SIG-M5 treated with dmso at 0.1 percent for 504 hours (cell line): ENCODE measurements at regions not wholly inside any gene's neighbourhood (a gene's known extent, or its start where the extent isn't known, plus 50 kb on each side); places are given as distances from the start of the nearest gene placed in this dataset.
"Not testable (repeated sequence)": the region's sequence is repeated elsewhere in the genome, so short reads cannot be mapped to it uniquely, and the experiment has no call there.

Experiments used
- DNase-seq: peaks from one replicate; lab custom pipeline; 2025; ENCODE audit not compliant: unreplicated experiment; lab: John Stamatoyannopoulos, UW

DNA sequence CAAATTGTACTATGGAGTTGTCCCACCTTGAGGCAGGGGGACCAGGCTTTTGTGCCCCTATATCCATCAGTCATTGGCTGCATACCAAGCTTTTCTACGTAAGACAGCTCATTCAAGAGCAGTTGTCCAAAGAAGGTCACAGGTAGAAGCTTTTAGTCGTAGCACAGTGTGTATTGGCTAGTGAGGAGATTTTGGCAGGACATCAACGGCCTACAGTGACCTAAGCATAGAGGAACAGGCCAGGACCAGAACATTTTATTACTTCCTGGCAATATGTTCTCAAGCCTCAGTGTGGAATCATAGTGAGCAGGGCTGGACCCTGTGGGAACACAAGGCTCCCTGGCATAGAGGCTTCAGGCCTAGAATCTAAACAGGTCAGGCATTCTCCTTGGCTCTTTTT lies 105.4 kb upstream of the ANKRD28 start:
- no peak for DNase-seq

DNA sequence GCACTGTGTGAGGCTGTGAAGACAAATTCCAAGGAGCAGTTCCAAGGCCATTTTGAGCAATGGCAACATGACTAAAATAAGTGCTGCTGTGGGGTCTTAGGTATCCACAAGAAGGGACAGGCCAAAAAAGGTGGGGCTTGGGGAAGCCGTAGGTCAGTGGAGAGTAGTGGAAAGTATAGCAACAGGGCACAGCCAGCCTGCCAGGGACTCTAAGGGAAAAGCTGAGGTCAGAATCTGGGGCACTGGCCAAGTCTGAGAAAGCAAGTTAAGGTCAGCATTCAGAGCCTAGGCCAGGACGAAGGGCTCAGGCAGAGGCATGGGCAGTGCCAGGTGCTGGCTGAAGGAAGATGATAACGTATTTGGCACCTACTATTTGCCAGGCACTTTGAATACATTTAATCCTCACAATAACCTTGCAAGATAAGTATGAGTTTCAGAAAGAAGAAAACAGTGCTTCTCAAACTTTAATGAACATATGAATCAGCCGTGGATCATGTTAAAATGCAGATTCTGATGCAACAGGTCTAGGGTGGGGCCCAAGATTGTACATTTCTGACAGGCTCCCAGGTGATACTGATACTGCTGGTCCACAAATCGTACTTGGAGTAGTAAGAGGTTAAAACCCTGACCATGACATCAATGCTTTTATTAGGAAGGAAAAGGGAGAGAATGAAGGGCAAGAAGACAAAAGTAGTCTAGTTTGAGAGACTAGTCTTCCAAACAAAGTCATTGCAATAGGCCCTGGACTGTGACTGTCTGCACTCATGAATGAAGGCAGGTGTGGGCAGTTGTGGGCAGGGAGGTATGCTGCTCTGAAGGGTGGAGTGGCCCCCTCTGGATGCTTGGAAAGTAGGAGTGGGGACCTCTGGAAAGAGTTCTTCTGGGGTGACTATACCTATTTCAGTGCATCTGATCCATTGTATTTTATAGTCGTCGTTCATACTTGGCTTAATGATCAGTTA lies 106.3 kb upstream of the ANKRD28 start:
- DNase-seq, result no peak

DNA sequence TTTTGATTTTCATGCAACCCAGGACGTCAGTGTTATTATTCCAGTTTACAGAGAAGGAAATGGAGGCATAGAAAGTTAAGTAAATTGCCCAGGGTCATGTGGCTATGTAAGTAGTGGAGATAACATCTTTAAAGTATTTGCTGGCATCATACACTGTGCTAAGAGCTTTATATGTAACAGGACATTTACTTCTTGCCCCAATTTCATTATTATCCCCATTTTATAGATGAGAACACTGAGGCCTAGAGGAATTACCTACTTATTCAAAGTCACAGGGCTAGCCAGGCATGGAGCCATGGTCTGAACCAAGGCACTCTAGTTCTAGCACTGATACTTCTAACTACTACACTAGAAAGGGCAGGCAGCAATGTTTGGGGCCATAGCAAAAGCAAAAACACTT lies 107.3 kb upstream of the ANKRD28 start:
- no peak for DNase-seq

DNA sequence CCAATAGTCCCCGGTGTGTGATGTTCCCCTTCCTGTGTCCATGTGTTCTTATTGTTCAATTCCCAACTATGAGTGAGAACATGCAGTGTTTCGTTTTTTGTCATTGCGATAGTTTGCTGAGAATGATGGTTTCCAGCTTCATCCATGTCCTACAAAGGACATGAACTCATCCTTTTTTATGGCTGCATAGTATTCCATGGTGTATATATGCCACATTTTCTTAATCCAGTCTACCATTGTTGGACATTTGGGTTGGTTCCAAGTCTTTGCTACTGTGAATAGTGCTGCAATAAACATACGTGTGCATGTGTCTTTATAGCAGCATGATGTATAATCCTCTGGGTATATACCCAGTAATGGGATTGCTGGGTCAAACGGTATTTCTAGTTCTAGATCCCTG lies 109.6 kb upstream of the ANKRD28 start:
- not testable (repeated sequence) for DNase-seq

DNA sequence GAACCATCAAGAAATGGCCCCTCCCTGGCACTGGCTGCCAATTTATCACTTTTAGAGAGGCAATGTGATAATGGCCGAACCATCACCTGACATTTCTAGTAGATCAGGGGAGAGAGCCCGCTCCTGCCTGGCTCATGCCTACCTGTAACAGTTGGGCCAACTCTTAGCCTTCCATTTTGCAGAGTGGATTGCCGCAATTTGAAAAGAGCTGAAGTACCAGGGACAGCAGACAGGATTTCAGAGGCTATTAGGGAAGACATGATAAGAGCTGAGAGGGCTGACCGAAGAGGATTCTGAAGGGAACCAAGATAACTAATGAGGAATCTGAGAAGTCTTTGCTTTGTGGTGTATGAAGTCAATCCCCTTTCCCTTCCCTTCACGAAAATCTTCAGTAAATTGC lies 121.2 kb upstream of the ANKRD28 start:
- DNase-seq, result no peak

DNA sequence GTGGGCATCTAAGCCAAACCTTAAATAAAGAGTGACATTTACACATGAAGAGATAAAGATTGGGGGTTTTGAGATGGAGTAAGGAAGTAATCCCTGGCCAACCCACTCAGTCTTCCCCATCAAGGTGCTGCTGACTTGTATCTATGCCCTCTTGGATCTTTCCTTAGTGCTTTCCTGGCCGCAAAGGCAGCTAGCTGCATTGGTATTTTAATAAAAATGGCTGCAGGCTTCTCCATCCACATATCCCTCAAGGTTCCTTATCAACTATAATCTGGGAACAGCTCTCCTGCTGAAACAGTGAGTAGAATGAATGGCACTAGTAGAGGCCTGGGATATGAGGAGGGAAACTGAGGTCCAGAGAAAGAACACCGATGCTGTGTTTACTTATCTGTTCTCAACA lies 122.2 kb upstream of the ANKRD28 start:
- no peak for DNase-seq

DNA sequence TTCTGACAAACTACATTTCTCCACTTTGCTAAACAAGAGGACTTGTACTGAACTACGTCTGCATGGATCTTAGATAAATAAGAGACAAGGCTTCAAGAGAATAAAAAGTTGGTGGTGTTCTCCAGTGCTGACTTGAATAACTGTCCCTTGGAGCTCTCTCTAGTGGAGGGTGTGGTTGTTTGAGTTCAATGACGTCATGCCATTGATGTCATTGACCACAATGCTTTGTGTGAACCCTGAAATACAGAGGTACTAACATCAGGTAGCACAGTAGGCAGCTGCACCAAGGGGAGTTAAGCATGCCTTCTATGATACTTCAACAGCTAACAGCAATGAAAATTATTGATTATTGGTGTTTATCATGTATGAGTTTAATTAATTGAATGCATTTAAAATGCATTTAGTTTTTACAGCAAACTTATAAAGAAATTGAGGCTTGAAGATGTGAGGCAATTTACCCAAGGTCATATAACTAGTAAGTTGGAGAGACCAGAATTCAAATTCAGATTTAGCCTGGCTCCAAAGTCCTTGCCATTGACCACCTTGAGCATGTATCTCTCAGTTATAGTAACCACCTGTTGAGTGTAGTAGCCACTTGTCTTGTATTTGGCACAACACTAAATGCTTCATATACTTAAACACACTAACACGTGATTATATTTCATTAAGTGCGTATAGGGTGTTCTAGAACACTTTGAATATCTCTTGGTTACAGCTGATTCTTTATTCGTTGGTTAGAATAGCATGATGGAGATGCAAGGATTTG lies 126.0 kb upstream of the ANKRD28 start:
- no peak for DNase-seq

DNA sequence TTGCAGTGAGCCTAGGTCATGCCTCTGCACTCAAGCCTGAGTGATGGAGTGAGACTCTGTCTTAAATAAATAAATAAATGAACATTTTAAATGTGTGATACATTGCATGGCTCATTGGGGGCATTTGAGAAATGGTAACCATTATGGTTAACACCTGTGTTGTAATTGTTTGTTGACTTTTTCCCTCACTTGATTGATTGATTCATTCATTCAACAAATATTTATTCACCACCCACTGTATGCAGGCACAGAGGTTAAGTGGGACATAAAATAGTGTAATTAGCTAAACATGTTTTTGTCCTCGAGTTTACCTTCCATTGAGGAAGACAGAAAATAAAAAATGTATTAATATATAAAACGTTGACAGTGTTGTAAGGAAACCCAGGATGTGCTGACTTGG lies 127.1 kb upstream of the ANKRD28 start:
- DNase-seq, result no peak

DNA sequence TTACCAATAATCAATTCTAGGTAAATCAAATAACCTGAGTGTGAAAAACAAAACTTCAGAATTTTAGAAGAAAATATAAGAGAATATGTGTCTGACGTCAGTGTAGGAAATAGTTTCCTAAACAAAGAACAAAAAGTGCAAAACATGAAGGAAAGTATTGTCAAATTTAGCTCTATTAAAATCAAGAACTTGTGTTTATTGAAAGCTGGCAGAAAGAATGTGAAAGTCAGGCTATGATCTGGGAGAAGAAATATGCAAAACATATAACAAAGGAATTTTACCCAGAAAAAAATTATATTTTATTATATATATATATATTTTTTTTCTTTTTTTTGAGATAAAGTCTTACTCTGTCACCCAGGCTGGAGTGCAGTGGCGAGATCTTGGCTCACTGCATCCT lies 129.1 kb upstream of the ANKRD28 start:
- no peak for DNase-seq

DNA sequence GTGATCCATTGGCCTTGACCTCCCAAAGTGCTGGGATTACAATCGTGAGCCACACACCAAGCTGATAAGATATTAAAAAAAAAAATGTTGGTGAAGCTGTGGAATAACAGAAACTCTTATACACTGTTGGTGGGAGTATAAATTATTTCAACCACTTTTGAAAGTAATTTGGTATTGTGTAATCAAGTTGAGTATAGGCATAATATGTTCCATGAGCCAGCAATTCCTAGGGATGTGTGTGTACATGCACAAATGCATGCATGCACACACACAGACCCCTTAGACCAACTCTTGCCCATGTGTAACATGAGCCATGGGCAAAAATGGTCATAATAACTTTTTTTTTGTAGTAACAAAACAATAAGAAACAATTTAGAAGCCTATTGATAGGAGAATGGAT lies 130.2 kb upstream of the ANKRD28 start:
- no peak for DNase-seq

DNA sequence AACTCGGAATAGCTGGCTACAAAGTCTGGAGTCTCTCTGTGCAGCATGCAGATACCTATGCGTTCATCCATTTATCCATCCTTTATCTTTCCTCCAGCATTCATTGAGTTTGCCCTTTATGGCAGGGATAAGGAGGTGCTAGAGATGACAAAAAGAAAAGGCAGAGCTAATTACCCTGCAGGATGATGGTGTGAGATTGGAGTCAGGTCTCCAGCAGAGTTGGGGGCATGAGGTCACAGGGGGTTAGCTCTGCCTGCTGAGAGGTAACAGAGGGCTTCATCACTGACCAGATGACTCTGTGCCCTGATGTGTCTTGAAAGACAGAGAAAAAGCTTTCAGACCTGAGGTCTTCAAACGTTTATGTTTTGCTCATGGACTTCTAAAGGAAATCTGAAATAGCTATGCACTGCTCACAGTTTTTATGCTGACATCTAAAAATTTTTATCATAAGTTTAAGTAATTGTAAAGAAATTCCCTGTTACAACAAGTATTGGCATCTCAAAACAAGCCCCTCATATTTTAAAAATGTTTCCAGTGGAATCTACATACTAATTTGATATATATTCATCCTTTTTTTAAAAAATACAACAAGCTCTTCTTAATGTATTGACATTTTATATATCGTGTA lies 132.3 kb upstream of the ANKRD28 start:
- DNase-seq, result no peak

DNA sequence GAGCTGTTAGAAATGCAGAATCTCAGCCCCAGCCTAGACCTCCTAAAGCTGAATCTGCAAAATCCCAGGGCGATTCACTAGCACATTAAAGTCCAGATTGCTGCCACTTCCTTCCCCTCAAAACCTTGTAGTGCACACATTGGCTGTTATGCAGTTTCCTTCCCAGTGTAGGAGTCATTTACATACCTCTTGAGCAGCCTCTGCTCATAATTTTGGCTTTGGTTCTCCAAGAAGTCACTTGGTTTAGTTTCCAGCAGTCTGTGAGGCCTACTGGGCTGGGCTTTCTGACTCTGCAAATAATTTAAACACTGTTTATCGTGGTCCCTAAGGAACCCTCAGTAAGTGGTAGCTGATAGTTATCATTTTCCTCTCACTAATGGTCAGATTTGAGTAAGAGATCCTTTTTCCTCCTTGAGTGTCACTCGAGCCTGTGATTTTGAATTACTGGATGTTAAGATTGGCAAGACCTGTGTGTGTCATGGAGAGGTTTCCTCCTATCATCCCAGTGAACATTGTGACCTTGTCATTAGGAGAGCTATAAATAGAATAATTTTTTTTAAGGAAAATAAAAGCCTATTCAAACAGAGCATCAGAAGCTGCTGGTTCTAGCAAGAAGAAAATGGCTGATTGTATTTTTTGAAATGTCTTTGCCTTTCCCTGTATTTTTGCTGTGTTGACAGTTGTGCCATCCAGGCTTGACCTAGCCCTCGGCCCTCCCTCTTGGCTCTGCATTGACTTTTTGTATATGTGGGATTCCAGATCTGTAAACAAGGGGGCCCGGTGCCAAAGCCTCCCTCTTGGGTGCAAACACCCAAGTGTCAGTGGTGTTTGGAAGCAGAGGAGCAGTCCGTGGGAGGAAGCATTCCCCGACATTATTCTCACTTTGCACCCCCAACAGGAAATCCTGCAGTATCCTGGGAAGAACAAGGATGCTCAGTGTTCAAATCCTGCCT lies 134.8 kb upstream of the ANKRD28 start:
- no peak for DNase-seq

DNA sequence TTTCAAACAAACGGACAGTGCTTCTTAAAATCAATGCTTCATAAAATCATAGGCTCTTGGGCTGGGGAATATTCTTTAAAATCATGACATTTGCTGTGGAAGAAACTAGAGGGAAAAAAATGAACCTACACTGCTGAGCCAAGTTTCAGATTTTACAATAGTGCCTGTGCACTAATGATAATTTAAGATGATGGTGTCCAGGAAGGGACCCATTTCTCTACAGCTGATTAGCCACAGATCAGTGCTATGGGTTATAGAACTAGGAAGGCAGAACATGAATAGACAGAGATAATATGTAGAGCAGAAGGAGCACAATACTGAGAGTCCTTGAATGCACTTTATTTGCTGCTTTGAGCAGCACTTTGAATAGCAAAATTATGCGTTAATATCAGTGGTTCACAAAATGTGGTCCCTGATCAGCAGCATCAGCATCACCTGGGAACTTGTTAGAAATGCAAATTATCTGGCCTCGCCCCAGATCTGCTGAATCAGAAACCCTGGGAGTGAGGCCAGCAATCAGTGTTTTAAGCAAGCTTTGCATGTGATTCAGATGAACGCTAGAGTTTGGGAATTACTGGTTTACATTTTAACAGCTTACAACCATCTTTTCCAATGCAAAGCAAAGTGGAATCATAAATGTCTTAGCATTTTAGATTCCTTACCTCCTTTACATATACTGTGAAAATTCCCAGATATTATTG lies 135.8 kb upstream of the ANKRD28 start:
- DNase-seq, result no peak

DNA sequence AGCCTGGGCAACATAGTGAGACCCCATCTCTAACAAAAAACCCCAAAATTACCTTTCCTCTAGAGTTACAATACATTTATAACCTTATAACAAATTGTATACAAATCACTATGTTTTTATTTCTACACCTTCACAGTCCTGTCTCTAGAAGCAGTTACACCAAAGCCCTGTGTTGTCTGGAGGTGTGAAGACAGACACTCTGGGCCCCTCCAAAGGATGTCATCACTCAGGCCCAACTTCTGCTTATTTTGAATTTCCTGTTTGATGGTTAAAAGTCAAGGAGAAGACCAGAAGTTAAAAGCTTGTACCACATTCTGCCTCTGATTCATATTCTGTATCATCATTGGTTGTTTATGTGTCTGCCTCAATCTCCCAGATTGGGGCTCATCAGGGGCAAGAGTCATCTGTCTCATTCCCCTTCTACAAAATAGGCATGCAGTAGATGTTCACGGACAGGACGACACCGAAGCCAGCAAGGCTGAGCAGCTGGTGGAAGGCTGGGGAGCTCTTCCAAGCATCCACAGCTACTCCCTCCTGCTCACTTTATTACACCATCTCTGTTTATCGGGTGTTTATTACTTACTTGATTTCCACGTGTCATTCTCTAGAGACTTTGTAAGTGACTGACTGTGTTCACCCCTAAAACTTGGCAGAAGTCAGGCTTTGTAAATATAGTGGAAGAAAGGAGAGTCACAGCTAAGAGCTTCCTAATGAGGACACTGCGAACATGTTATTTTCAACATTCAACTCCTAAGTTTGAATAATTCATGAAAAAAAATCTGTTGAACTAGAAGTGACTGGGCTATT lies 136.8 kb upstream of the ANKRD28 start:
- DNase-seq, result peak; percentile 32

DNA sequence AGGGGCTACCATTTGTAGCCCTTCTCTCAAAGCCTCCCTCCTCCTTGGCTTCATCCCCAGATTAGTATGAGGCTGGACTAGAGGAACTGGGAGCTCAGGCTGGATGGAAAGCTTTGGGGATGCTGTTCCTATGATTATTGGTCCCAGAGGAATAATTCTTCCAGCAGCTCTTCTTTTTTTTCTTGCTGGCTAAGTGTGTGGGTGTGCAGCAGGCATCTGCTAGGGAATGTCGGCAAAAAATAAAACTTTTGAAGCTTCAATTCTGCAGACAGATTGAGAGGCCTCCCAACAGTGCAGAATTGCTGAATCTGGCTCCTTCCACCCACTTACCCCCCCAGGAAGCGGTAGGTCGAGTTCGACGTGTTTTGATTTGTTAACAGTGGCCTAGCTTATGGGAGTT lies 138.5 kb upstream of the ANKRD28 start:
- DNase-seq, result no peak

DNA sequence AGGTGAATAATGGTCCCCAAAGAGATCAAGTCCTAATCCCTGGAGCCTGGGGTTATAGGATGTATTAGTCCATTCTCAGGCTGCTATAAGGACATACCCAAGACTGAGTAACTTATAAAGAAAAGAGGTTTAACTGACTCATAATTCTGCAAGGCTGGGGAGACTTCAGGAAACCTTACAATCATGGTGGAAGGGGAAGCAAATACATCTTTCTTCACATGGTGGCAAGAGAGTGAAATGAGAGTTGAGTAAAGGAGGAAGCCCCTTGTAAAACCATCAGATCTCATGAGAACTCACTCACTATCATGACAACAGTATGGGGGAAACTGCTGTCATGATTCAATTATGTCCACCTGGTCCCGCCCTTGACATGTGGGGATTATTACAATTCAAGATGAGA lies 142.9 kb upstream of the ANKRD28 start:
- no peak for DNase-seq

DNA sequence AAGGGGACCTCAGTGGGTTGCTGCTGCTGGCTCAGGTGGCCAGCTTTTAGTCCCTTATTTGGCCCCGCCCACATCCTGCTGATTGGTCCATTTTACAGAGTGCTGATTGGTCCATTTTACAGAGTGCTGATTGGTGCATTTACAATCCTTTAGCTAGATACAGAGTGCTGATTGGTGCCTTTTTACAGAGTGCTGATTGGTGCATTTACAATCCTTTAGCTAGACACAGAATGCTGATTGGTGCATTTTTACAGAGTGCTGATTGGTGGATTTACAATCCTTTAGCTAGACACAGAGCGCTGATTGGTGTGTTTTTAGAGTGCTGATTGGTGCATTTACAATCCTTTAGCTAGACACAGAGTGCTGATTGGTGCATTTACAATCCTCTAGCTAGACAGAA lies 143.7 kb upstream of the ANKRD28 start:
- not testable (repeated sequence) for DNase-seq

DNA sequence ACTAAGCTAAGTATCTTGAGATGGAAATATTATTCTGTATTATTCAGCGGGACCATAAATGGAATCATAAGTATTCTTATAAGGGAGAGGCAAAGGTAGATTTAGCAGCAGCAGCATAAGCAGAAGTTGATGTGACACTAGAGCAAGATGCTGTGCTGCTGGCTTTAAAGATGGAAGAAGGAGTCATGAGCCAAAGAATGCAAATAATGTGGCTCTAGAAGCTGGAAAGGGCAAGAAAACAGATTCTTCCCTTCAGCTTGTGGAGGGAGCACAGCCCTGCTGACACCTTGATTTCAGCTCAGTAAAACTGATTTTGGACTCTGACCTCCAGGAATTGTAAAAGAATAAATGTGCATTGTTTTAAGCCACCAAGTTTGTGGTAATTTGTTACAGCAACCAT lies 144.2 kb upstream of the ANKRD28 start:
- no peak for DNase-seq

DNA sequence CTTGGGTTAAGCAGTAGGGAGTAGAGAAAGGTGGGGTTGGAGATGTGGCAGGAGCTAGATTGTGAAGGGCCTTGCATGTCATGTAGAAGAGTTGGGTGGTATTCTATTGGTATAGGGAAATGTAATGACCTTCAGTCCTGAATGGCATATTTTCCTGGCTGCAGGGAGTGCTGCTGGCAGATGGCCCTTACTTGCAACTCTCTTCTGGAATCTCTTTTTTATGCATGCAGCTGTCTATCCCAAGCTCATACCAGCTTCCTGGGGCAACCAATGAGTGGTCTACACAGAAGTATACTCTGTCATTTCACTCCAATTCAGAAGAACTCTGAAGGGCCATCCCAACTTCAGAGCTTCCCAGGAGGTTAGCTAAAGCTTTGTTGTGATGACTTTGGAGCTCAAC lies 144.7 kb upstream of the ANKRD28 start:
- no peak for DNase-seq
